A673 (cell line): ENCODE measurements at regions not wholly inside any gene's neighbourhood (a gene's known extent, or its start where the extent isn't known, plus 50 kb on each side); places are given as distances from the start of the nearest gene placed in this dataset.

Experiments
- BruUV-seq: library from RNA; stranded (reverse); fragments of 400-500 nt; replicated peaks from 2 replicates; lab custom pipeline; 2021; lab: Mats Ljungman, UMichigan
- CTCF ChIA-PET: fragments of 300-600 bp; sonication (Branson Sonifier 250); formaldehyde crosslinking; loops from one replicate; lab custom pipeline; 2022; ENCODE audit warnings: antibody characterized with exemption; lab: Charles Lee
- POLR2A ChIA-PET: fragments of 300-600 bp; sonication (Branson Sonifier 250); formaldehyde crosslinking; loops from one replicate; lab custom pipeline; 2022; ENCODE audit warnings: antibody characterized with exemption; ENCODE audit not compliant: low non-redundant PET; lab: Charles Lee
- DNase-seq: peaks from one replicate; pipeline ENCODE4 v3.0.0-alpha.2; 2015; ENCODE audit warnings: low spot score
- H3K27ac ChIP-seq: fragments of 200-600 bp; sonication (generic); 2 replicates; pipeline ENCODE4 v1.5.1; 2016; ENCODE audit warnings: mixed run types, low read depth, mild to moderate bottlenecking, mixed read lengths, antibody characterized with exemption, low read length; ENCODE audit not compliant: poor library complexity, severe bottlenecking
- H3K27me3 ChIP-seq: fragments of 200-600 bp; sonication (generic); replicated peaks from 2 replicates; pipeline ENCODE4 v1.6.1; 2017; ENCODE audit warnings: mixed run types, low read depth, mild to moderate bottlenecking, mixed read lengths, antibody characterized with exemption, low read length; ENCODE audit not compliant: insufficient read depth, poor library complexity
- H3K36me3 ChIP-seq: fragments of 200-600 bp; sonication (generic); 2 replicates; pipeline ENCODE4 v1.6.1; 2016; ENCODE audit warnings: mixed run types, mild to moderate bottlenecking, mixed read lengths, antibody characterized with exemption, low read length; ENCODE audit not compliant: insufficient read depth, poor library complexity, severe bottlenecking
- H3K4me1 ChIP-seq: fragments of 200-600 bp; sonication (generic); 2 replicates; pipeline ENCODE4 v1.6.1; 2017; ENCODE audit warnings: mixed run types, mild to moderate bottlenecking, mixed read lengths, antibody characterized with exemption, low read length; ENCODE audit not compliant: insufficient read depth, poor library complexity, severe bottlenecking
- H3K4me3 ChIP-seq: fragments of 200-600 bp; sonication (generic); 2 replicates; pipeline ENCODE4 v1.5.1; 2016; ENCODE audit warnings: low read depth, mixed run types, mild to moderate bottlenecking, mixed read lengths, low read length; ENCODE audit not compliant: poor library complexity, severe bottlenecking
- H3K9me3 ChIP-seq: fragments of 200-600 bp; sonication (generic); 2 replicates; pipeline ENCODE4 v1.6.1; 2016; ENCODE audit warnings: mixed run types, low read depth, mild to moderate bottlenecking, mixed read lengths, antibody characterized with exemption, low read length; ENCODE audit not compliant: poor library complexity, severe bottlenecking
- CTCF ChIP-seq: fragments of 300-800, 200-600 bp; sonication (generic); conservative IDR thresholded peaks from 2 replicates; pipeline ENCODE4 v1.5.1; 2017; ENCODE audit warnings: low read depth, mild to moderate bottlenecking, antibody characterized with exemption, low read length, moderate library complexity, mixed read lengths
- EZH2 ChIP-seq: fragments of 200-600 bp; sonication (generic); IDR thresholded peaks from 2 replicates; pipeline ENCODE4 v1.6.1; 2017; ENCODE audit warnings: borderline replicate concordance, low read depth, mild to moderate bottlenecking, mixed read lengths, antibody characterized with exemption, low read length; ENCODE audit not compliant: poor library complexity, severe bottlenecking
- intact Hi-C: fragments of 100-400 bp; cut with micrococcal nuclease; formaldehyde crosslinking; loops from one replicate; pipeline ENCODE4 v1.10.0; 2022; ENCODE audit not compliant: unreplicated experiment

GRCh38 chr17:68733241-68734176 lies 132.3 kb upstream of the FAM20A start:
- peaks cover 3% of the 10 kb centered on the region for H3K9me3 ChIP-seq
- peak; percentile 29 for DNase-seq
- TF ChIP-seq EZH2 = no peak
- TF ChIP-seq CTCF = no peak
- intact Hi-C loops = no loop called here
- H3K4me3 ChIP-seq = no peak overlapping the region
- H3K27ac ChIP-seq = no peak overlapping the region
- H3K27me3 ChIP-seq = no peaks in the 10 kb centered on the region
- ChIA-PET POLR2A (no interaction called here), CTCF (interaction anchor here (0.6 kb wide), 1 partner anchor 15 kb away, joined by 3 read pairs; no protein-coding TSS in a partner anchor)
- peaks cover 9% of the 10 kb centered on the region for H3K4me1 ChIP-seq
- no peaks in the 10 kb centered on the region for H3K36me3 ChIP-seq
- BruUV-seq = no TSS peak

- no TSS peak for BruUV-seq
- H3K36me3 ChIP-seq = no peaks in the 10 kb centered on the region
- ChIA-PET CTCF (no interaction called here), POLR2A (no interaction called here)
- H3K4me1 ChIP-seq = peaks cover 9% of the 10 kb centered on the region
- DNase-seq = no peak
- H3K9me3 ChIP-seq = peaks cover 3% of the 10 kb centered on the region
- intact Hi-C loops = no loop called here
- H3K27ac ChIP-seq = no peak overlapping the region
- H3K4me3 ChIP-seq = no peak overlapping the region
- TF ChIP-seq EZH2 = no peak
- TF ChIP-seq CTCF = no peak
- no peaks in the 10 kb centered on the region for H3K27me3 ChIP-seq
Measured at GRCh38 chr17:68732301-68732749, 131.2 kb upstream of the FAM20A start.

- H3K36me3 ChIP-seq = no peaks in the 10 kb centered on the region
- BruUV-seq = no TSS peak
- H3K27me3 ChIP-seq = no peaks in the 10 kb centered on the region
- CTCF ChIA-PET = no interaction called here
- no peak for DNase-seq
- no peak overlapping the region for H3K4me3 ChIP-seq
- no peak overlapping the region for H3K27ac ChIP-seq
- peaks cover 9% of the 10 kb centered on the region for H3K4me1 ChIP-seq
- no peak for TF ChIP-seq EZH2
- TF ChIP-seq CTCF = no peak
- POLR2A ChIA-PET = no interaction called here
- intact Hi-C loops = no loop called here
- peaks cover 3% of the 10 kb centered on the region for H3K9me3 ChIP-seq
Measured at GRCh38 chr17:68731465-68731864, 130.3 kb upstream of the FAM20A start.
